ENCODE measurements at regions not wholly inside any gene's neighbourhood (a gene's known extent, or its start where the extent isn't known, plus 50 kb on each side); places are given as distances from the start of the nearest gene placed in this dataset.

GRCh38 chr2:228253752-228254151, 72.3 kb upstream of the SPHKAP start:
- intact Hi-C loops (cut with micrococcal nuclease), result no loop called here
- ChIA-PET POLR2A (ENCODE audit: partially characterized antibody) (no interaction called here), CTCF (ENCODE audit: partially characterized antibody) (no interaction called here)
- peaks cover 0 to 3% of the 10 kb centered on the region in 2 donors for H3K9me3 ChIP-seq (ENCODE audit: control insufficient read depth in 1 of 2, low read length in 2 of 2)
- Mint-ChIP-seq H3K4me3 (no peak overlapping the region), H3K27me3 (no peaks in the 10 kb centered on the region), H3K36me3 (no peaks in the 10 kb centered on the region), H3K4me1 (no peaks in the 10 kb centered on the region), H3K9me3 (peaks cover 0 to 5% (median under 1%) of the 10 kb centered on the region in 8 donors), H3K27ac (no peak overlapping the region)
- no peak overlapping the region for H3K4me3 ChIP-seq (ENCODE audit: low read length in 2 of 2)
- no peak for DNase-seq
- H3K27ac ChIP-seq (ENCODE audit: low read depth, low read length), result no peak overlapping the region
- H3K4me1 ChIP-seq (ENCODE audit: insufficient read depth, low read length), result no peaks in the 10 kb centered on the region
- no peaks in the 10 kb centered on the region for H3K27me3 ChIP-seq (ENCODE audit: insufficient read depth, low read length)
- no peaks in the 10 kb centered on the region for H3K36me3 ChIP-seq (ENCODE audit: insufficient read depth, low read length)

GRCh38 chr2:228247335-228247734, 65.8 kb upstream of the SPHKAP start:
- Histone ChIP-seq H3K4me3 (ENCODE audit: low read length in 2 of 2) (no peak overlapping the region), H3K36me3 (ENCODE audit: insufficient read depth, low read length) (no peaks in the 10 kb centered on the region), H3K9me3 (ENCODE audit: control insufficient read depth in 1 of 2, low read length in 2 of 2) (peaks cover 0 to 3% of the 10 kb centered on the region in 2 donors), H3K27me3 (ENCODE audit: insufficient read depth, low read length) (no peaks in the 10 kb centered on the region), H3K4me1 (ENCODE audit: insufficient read depth, low read length) (no peaks in the 10 kb centered on the region), H3K27ac (ENCODE audit: low read depth, low read length) (no peak overlapping the region)
- Mint-ChIP-seq H3K9me3 (peaks cover 0 to 5% (median 2%) of the 10 kb centered on the region in 8 donors), H3K36me3 (no peaks in the 10 kb centered on the region), H3K4me3 (no peak overlapping the region), H3K27ac (no peak overlapping the region), H3K4me1 (no peaks in the 10 kb centered on the region), H3K27me3 (no peaks in the 10 kb centered on the region)
- POLR2A ChIA-PET (ENCODE audit: partially characterized antibody), result no interaction called here
- DNase-seq, result no peak
- intact Hi-C loops (cut with micrococcal nuclease), result no loop called here
- CTCF ChIA-PET (ENCODE audit: partially characterized antibody), result no interaction called here

- DNase-seq, result no peak
- H3K4me3 ChIP-seq (ENCODE audit: low read length in 2 of 2), result no peak overlapping the region
- Mint-ChIP-seq H3K4me3 (no peak overlapping the region), H3K36me3 (no peaks in the 10 kb centered on the region), H3K4me1 (no peaks in the 10 kb centered on the region), H3K27ac (no peak overlapping the region), H3K27me3 (no peaks in the 10 kb centered on the region), H3K9me3 (peaks cover 0 to 5% (median 4%) of the 10 kb centered on the region in 8 donors)
- intact Hi-C loops (cut with micrococcal nuclease), result no loop called here
- POLR2A ChIA-PET (ENCODE audit: partially characterized antibody), result no interaction called here
- H3K36me3 ChIP-seq (ENCODE audit: insufficient read depth, low read length), result no peaks in the 10 kb centered on the region
- H3K4me1 ChIP-seq (ENCODE audit: insufficient read depth, low read length), result no peaks in the 10 kb centered on the region
- no peak overlapping the region for H3K27ac ChIP-seq (ENCODE audit: low read depth, low read length)
- no peaks in the 10 kb centered on the region for H3K9me3 ChIP-seq (ENCODE audit: control insufficient read depth in 1 of 2, low read length in 2 of 2)
- CTCF ChIA-PET (ENCODE audit: partially characterized antibody), result no interaction called here
- no peaks in the 10 kb centered on the region for H3K27me3 ChIP-seq (ENCODE audit: insufficient read depth, low read length)
These were observed 64.1 kb upstream of the SPHKAP start for GRCh38 chr2:228245601-228246000.

GRCh38 chr2:228242591-228242990, 61.1 kb upstream of the SPHKAP start:
- intact Hi-C loops (cut with micrococcal nuclease), result no loop called here
- no peaks in the 10 kb centered on the region for H3K4me1 Mint-ChIP-seq

GRCh38 chr2:228239907-228240561, 58.5 kb upstream of the SPHKAP start:
- no peak overlapping the region for H3K4me3 ChIP-seq (ENCODE audit: low read length in 2 of 2)
- H3K9me3 ChIP-seq (ENCODE audit: control insufficient read depth in 1 of 2, low read length in 2 of 2), result no peaks in the 10 kb centered on the region
- intact Hi-C loops (cut with micrococcal nuclease), result no loop called here
- POLR2A ChIA-PET (ENCODE audit: partially characterized antibody), result no interaction called here
- DNase-seq, result no peak
- H3K4me3 Mint-ChIP-seq, result no peak overlapping the region
- no peaks in the 10 kb centered on the region for H3K36me3 ChIP-seq (ENCODE audit: insufficient read depth, low read length)
- CTCF ChIA-PET (ENCODE audit: partially characterized antibody), result no interaction called here
- no peak overlapping the region for H3K27ac Mint-ChIP-seq
- H3K27me3 ChIP-seq (ENCODE audit: insufficient read depth, low read length), result no peaks in the 10 kb centered on the region
- H3K27ac ChIP-seq (ENCODE audit: low read depth, low read length), result no peak overlapping the region
- H3K36me3 Mint-ChIP-seq, result no peaks in the 10 kb centered on the region
- no peaks in the 10 kb centered on the region for H3K4me1 Mint-ChIP-seq
- no peaks in the 10 kb centered on the region for H3K27me3 Mint-ChIP-seq
- H3K9me3 Mint-ChIP-seq, result peaks cover 0 to 7% (median 4%) of the 10 kb centered on the region in 8 donors
- H3K4me1 ChIP-seq (ENCODE audit: insufficient read depth, low read length), result no peaks in the 10 kb centered on the region

More at GRCh38 chr2:228242591-228242990, 61.1 kb upstream of the SPHKAP start:
- H3K27me3 Mint-ChIP-seq, result no peaks in the 10 kb centered on the region
- no peak overlapping the region for H3K27ac ChIP-seq (ENCODE audit: low read depth, low read length)
- ChIA-PET POLR2A (ENCODE audit: partially characterized antibody) (no interaction called here), CTCF (ENCODE audit: partially characterized antibody) (no interaction called here)
- no peaks in the 10 kb centered on the region for H3K36me3 ChIP-seq (ENCODE audit: insufficient read depth, low read length)
- peaks cover 0 to 5% (median 2%) of the 10 kb centered on the region in 8 donors for H3K9me3 Mint-ChIP-seq
- H3K9me3 ChIP-seq (ENCODE audit: control insufficient read depth in 1 of 2, low read length in 2 of 2), result no peaks in the 10 kb centered on the region
- H3K36me3 Mint-ChIP-seq, result no peaks in the 10 kb centered on the region
- no peaks in the 10 kb centered on the region for H3K4me1 ChIP-seq (ENCODE audit: insufficient read depth, low read length)
- DNase-seq, result no peak
- H3K4me3 ChIP-seq (ENCODE audit: low read length in 2 of 2), result no peak overlapping the region
- H3K4me3 Mint-ChIP-seq, result no peak overlapping the region
- H3K27me3 ChIP-seq (ENCODE audit: insufficient read depth, low read length), result no peaks in the 10 kb centered on the region
- H3K27ac Mint-ChIP-seq, result no peak overlapping the region

- H3K27me3 Mint-ChIP-seq, result no peaks in the 10 kb centered on the region
These were observed 57.9 kb upstream of the SPHKAP start for GRCh38 chr2:228239207-228239906.

More at GRCh38 chr2:228239207-228239906, 57.9 kb upstream of the SPHKAP start:
- Histone ChIP-seq H3K4me3 (ENCODE audit: low read length in 2 of 2) (no peak overlapping the region), H3K9me3 (ENCODE audit: control insufficient read depth in 1 of 2, low read length in 2 of 2) (no peaks in the 10 kb centered on the region), H3K4me1 (ENCODE audit: insufficient read depth, low read length) (no peaks in the 10 kb centered on the region), H3K27ac (ENCODE audit: low read depth, low read length) (no peak overlapping the region), H3K27me3 (ENCODE audit: insufficient read depth, low read length) (no peaks in the 10 kb centered on the region), H3K36me3 (ENCODE audit: insufficient read depth, low read length) (no peaks in the 10 kb centered on the region)
- H3K4me3 Mint-ChIP-seq, result no peak overlapping the region
- intact Hi-C loops (cut with micrococcal nuclease), result no loop called here
- H3K9me3 Mint-ChIP-seq, result peaks cover 0 to 9% (median 4%) of the 10 kb centered on the region in 8 donors
- no peak for DNase-seq
- no peak overlapping the region for H3K27ac Mint-ChIP-seq
- POLR2A ChIA-PET (ENCODE audit: partially characterized antibody), result no interaction called here
- CTCF ChIA-PET (ENCODE audit: partially characterized antibody), result no interaction called here
- no peaks in the 10 kb centered on the region for H3K36me3 Mint-ChIP-seq
- H3K4me1 Mint-ChIP-seq, result no peaks in the 10 kb centered on the region
